TTC549 (cell line): ENCODE measurements at regions not wholly inside any gene's neighbourhood (a gene's known extent, or its start where the extent isn't known, plus 50 kb on each side); places are given as distances from the start of the nearest gene placed in this dataset.
"Not testable (repeated sequence)": the region's sequence is repeated elsewhere in the genome, so short reads cannot be mapped to it uniquely, and the experiment has no call there.

Experiments
- FAIRE-seq: peaks from 2 replicates; lab custom pipeline; 2012; peaks lifted over from hg19 to GRCh38; lab: Jason Lieb, UNC

DNA sequence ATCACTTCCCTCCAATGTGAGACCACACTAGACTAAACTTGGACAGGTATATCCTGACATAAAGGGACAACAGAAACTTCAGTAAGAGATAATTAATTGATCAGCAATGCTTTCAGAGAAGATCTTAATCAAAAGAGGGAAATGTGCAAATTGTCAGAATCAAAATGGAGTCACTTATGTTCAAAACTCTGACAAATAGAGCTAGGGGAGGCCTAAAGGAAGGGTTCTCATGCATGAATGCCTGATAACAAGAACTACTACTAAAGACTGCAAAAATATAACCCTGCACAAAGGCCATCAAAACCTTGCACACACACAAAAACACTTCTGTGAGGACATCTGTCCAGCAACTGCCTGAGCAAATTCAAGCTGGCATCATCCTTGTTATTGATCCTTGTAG lies 637.5 kb upstream of the INTU start:
- FAIRE-seq = no peak

GRCh38 chr4:127000110-127000509 lies 632.6 kb upstream of the INTU start:
- FAIRE-seq = no peak

GRCh38 chr4:127000846-127001245 lies 631.9 kb upstream of the INTU start:
- no peak for FAIRE-seq

- no peak for FAIRE-seq
Measured at GRCh38 chr4:127001933-127002332, 630.8 kb upstream of the INTU start.

DNA sequence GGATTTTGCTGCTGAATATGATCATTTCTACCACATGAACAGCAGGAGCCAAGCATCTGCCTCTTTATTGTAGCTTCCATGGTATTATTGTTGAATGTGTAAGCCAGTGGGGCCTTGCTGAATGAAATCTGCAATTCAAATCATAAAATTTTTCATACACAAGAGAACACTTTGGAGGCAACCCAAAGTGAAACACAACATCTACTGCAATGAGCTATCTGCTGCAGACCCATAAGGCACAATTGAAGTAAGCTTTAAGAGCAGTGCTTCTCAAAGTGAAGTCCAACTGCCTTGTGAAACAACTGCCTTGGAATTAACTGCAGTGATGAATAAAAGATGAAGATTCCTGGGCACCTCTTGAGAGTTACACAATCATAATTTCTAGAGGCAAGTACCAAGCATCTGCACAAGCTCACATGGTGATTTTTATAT lies 626.3 kb upstream of the INTU start:
- no peak for FAIRE-seq

- FAIRE-seq = no peak
Measured at GRCh38 chr4:127007305-127007704, 625.5 kb upstream of the INTU start.

DNA sequence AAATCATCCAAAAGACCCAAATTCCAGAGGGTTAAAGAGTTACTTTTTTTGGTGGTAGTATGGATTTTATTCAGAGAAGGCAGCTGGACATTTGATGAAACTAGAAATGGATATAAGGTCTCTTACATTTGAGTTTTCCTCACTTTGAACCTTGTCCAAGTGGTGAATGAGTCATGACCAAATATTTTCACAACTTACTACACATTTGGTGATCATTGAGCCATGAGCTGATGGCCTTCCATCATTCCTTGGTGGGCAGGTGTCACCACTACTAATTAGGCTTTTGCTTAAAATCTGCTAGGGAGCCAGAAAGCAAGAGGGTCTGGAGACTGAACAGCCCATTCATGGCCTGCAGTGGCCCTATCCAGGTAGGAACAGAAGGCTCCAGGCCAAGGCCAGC lies 620.2 kb upstream of the INTU start:
- FAIRE-seq = no peak

DNA sequence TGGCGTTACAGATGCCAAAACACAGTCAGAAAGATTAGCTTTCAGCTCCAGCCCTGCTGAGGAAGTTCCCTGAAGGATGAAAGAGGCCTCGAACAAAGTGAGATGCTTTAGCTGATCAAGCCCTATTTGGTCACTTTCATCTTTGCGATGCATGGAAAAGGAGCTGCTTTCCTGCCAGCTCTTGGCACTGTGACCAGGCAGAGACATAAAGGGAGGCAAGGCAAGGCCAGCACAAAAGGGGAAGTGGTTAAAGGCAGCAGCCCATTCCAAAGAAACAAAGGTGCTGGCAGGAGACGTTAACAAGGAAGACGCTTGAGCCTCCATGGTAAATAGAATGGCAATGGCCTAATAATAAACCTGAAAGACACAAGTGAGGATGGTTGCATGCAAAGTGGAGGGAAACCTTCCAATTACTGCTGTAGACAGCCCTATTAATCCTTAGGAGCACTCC lies 617.1 kb upstream of the INTU start:
- no peak for FAIRE-seq

DNA sequence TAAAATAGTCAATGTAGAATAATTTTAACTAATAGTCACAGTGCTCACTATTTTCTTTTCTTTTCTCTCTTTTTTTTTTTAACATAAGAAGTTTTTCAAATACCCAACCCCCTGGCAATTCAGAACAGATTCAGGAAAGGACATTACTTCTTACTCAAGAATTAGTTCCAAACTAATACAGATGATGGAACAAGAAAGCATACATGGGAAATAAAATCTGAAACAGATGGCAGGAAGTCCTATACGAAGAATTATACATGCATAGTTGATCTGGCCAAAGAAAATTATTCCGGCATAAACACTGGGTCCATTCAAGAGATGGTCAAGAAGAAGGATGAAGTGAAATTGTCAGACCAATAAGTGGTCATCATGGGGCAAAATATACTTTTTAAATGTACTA lies 614.4 kb upstream of the INTU start:
- FAIRE-seq = no peak

GRCh38 chr4:127020831-127021230 lies 611.9 kb upstream of the INTU start:
- not testable (repeated sequence) for FAIRE-seq

- no peak for FAIRE-seq
Measured at GRCh38 chr4:127036296-127036695, 596.5 kb upstream of the INTU start.

DNA sequence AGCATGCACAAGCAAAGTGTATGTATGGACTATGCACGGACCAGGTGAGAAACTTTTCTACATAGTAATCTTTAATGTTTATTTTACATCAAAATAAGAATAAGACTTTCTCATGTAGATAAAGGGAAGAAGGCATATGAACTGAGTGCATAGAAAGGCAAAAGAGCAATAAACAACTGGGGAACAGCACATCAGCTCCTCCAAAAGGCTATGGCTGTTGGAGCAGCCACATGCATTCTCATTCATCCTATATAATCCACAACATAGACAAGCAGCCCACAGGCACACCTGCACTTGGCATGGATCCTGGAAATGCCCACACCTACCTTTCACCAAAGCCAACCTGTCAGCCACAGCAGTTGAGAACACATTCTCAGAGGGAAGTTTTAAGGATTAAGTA lies 586.9 kb upstream of the INTU start:
- FAIRE-seq = no peak

DNA sequence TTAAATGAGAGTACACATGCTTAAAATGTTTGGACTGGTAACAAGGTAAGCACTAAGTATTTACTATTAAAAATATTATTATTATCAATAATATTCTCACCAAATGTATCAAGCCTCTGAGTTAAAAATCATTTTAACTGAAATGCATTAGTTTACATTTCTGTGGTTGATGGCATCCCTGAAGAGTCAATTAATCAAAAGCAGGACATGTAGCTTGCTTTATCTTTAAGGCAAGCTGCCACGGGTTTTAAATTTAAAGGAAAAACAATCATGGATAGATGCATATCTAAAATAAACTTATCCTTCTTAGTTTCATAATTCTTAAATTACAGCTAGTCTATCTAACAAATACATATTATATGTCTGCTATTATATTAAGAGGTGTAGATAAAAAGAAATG lies 584.8 kb upstream of the INTU start:
- FAIRE-seq = no peak

- FAIRE-seq = no peak
Measured at GRCh38 chr4:127048376-127049044, 584.2 kb upstream of the INTU start.

DNA sequence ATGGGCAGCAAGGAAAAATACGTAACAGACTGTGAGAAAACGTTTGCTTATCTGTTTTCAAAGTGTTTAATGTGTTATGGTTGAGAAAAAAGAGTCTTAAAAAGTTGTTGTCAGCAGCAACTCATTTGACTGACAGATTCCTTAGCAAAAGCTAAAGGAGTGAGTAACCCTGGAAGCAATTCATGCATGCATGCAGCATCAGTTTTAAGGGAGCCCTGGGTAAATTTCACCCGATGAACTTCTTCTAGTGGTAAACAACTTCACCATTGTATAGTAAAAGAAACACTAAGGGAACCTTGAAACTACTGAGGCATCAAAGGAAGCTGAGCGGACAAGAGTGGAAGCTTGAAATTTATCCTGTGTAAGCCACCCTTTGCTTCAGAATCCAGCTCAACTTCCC lies 583.2 kb upstream of the INTU start:
- no peak for FAIRE-seq

- FAIRE-seq = no peak
Measured at GRCh38 chr4:127052742-127053141, 580.0 kb upstream of the INTU start.

GRCh38 chr4:127055357-127055756 lies 577.4 kb upstream of the INTU start:
- FAIRE-seq = no peak

GRCh38 chr4:127069675-127070074 lies 563.1 kb upstream of the INTU start:
- FAIRE-seq = no peak

DNA sequence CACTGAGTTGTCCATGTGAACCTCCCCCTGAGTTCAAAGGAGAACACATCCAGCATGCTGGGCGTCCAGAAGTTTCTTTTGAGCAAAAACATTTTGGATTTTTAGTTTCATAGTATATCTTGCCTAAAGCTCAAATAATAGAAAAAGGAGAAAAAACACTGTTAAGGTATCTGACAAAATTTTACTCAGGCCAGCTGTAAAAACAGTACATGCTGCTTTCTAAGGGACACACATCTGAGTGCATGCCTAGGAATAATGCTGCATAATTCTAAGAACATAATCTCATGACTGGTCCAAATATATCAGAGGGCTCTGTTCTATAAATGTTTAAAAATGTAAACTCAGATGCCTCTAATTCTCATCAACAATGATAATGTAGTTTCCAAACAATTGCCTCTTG lies 561.3 kb upstream of the INTU start:
- FAIRE-seq = no peak

GRCh38 chr4:127080141-127080540 lies 552.6 kb upstream of the INTU start:
- no peak for FAIRE-seq

- FAIRE-seq = no peak
Measured at GRCh38 chr4:127081041-127081440, 551.7 kb upstream of the INTU start.

- no peak for FAIRE-seq
Measured at GRCh38 chr4:127082986-127083385, 549.8 kb upstream of the INTU start.

DNA sequence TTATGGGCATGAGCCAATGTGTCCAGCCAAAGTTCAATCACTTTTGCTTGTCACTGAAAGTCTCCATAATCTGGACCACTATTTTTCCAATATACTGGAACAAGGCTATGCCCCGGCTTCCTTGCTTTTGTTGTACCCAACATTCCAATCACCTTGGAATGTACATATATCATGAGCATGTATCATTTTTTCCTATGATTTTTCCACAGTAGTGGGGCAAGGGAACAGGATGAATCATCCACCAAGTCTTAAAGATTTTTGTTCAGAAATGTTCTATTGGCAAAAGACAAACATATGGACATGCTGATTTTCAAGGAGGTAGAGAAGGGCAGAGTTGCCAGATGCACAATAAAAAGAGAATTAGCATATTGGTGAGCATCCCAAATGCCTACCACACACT lies 548.1 kb upstream of the INTU start:
- no peak for FAIRE-seq

DNA sequence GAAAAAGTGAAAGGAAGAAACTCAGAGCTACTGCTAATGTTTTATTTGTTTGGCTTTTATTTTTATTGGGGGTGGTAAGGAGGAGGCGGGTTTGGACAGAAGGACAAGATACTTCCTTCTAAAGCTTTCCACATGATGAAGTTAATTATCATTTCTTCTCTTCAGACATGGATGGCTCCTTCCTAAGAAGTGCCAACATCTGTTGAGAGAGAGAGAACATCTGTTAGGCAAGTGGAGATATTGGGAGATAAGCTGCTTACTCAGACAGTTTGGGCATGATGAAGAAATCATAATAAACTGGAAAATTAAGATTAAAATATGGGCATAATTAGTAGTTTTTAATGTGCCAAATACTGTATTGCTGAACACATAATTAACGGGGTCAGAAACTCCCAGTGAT lies 535.7 kb upstream of the INTU start:
- FAIRE-seq = no peak

GRCh38 chr4:127102361-127102760 lies 530.4 kb upstream of the INTU start:
- no peak for FAIRE-seq
